ENCODE measurements at regions not wholly inside any gene's neighbourhood (a gene's known extent, or its start where the extent isn't known, plus 50 kb on each side); places are given as distances from the start of the nearest gene placed in this dataset.

- Histone ChIP-seq H4K20me1 (ENCODE audit: insufficient read depth) (no peaks in the 10 kb centered on the region), H3K4me3 (replicated peaks in 1 of 2; ENCODE audit: low read depth in 1 of 2, low read length in 2 of 2) (no peak overlapping the region), H3K36me3 (ENCODE audit: control insufficient read depth in 1 of 2, insufficient read depth in 2 of 2, low read length in 2 of 2) (no peaks in the 10 kb centered on the region), H3K27me3 (ENCODE audit: insufficient read depth, low read length) (no peaks in the 10 kb centered on the region), H3K9me3 (ENCODE audit: control insufficient read depth in 1 of 2, insufficient read depth in 1 of 2, low read depth in 1 of 2, low read length in 2 of 2) (no peaks in the 10 kb centered on the region), H3K4me1 (ENCODE audit: control insufficient read depth in 1 of 2, insufficient read depth in 2 of 2, low read length in 2 of 2) (no peaks in the 10 kb centered on the region), H3K79me2 (ENCODE audit: insufficient read depth, low read length) (no peaks in the 10 kb centered on the region), H3K27ac (ENCODE audit: low read depth, low read length) (no peak overlapping the region), H3K4me2 (ENCODE audit: low read length) (no peak overlapping the region), H2AFZ (ENCODE audit: low read depth, low read length, poor library complexity, severe bottlenecking) (no peak overlapping the region), H3K9ac (ENCODE audit: low read length) (no peak overlapping the region), H3K9me2 (ENCODE audit: insufficient read depth) (no peaks in the 10 kb centered on the region)
- ChIA-PET RAD21 (ENCODE audit: low non-redundant PET in 1 of 2, low total read pairs in 2 of 2, uncharacterized antibody in 2 of 2, unreplicated experiment in 2 of 2) (no interaction called here), POLR2A (no interaction called here), CTCF (no interaction called here)
- TF ChIP-seq RAD21 (IDR thresholded peaks at IDR 0.05; ENCODE audit: low read depth) (no peak), ELF1 (IDR thresholded peaks at IDR 0.05; ENCODE audit: borderline replicate concordance, low read depth) (no peak), POLR2A (IDR thresholded peaks at IDR 0.05; ENCODE audit: borderline replicate concordance, extremely low read depth, insufficient read depth, insufficient read length) (no peak), POLR2AphosphoS5 (IDR thresholded peaks at IDR 0.05; ENCODE audit: low read depth, low read length) (no peak), MAX (IDR thresholded peaks at IDR 0.05) (no peak), REST (IDR thresholded peaks at IDR 0.05; ENCODE audit: low read depth) (no peak), SP1 (IDR thresholded peaks at IDR 0.05; ENCODE audit: low read depth) (no peak), YY1 (IDR thresholded peaks at IDR 0.05; ENCODE audit: extremely low read depth, insufficient replicate concordance, low read depth, low read length) (no peak), FOSL1 (IDR thresholded peaks at IDR 0.05; ENCODE audit: low read depth) (no peak), EZH2phosphoT487 (IDR thresholded peaks at IDR 0.05; ENCODE audit: borderline replicate concordance) (no peak), ZFX (IDR thresholded peaks at IDR 0.05) (no peak), SRF (IDR thresholded peaks at IDR 0.05; ENCODE audit: low read depth) (no peak), EGR1 (IDR thresholded peaks at IDR 0.05; ENCODE audit: low read depth) (no peak), CEBPB (IDR thresholded peaks at IDR 0.05; ENCODE audit: low read depth) (no peak), SIN3A (IDR thresholded peaks at IDR 0.05; ENCODE audit: low read depth) (no peak), ATF3 (IDR thresholded peaks at IDR 0.05) (no peak), CBX3 (IDR thresholded peaks at IDR 0.05; ENCODE audit: low read depth) (no peak), CTCF (IDR thresholded peaks at IDR 0.05 in 2 of 3, conservative IDR thresholded peaks at IDR 0.05 in 1 of 3; ENCODE audit: borderline replicate concordance in 1 of 3, insufficient read depth in 1 of 3, low read depth in 2 of 3, low read length in 2 of 3) (no peak)
- ATAC-seq (no peak), DNase-seq (ENCODE audit: low read depth, low spot score) (no peak)
- intact Hi-C loops (cut with micrococcal nuclease) = no loop called here
- no TSS peak for BruUV-seq (replicated peaks)
Observed at GRCh38 chrX:111020283-111020682, 75.7 kb upstream of the PAK3 start.
